Kidney (tissue), 13 donors: ENCODE measurements at regions not wholly inside any gene's neighbourhood (a gene's known extent, or its start where the extent isn't known, plus 50 kb on each side); places are given as distances from the start of the nearest gene placed in this dataset.
A peak's percentile ranks its signal among the peaks of the same experiment; 100 is the strongest.

Experiments
- DNase-seq, 5 donors: peaks; one replicate each; pipeline ENCODE4 v3.0.0-alpha.2; 2013 to 2020
- FAIRE-seq: peaks from 2 replicates; lab custom pipeline; 2012; peaks lifted over from hg19 to GRCh38; lab: Jason Lieb, UNC
- H3K27ac ChIP-seq, 2 donors: one replicate each; pipeline ENCODE4 v1.7.0; 2013; ENCODE audit warnings: low read depth in 2 of 2, low read length in 2 of 2, inconsistent platforms in 1 of 2
- H3K27me3 ChIP-seq: one replicate; pipeline ENCODE4 v1.7.1; 2013; ENCODE audit warnings: low read length, inconsistent platforms; ENCODE audit not compliant: control insufficient read depth, insufficient read depth
- H3K36me3 ChIP-seq, 3 donors: one replicate each; pipeline versions ENCODE4 v1.7.0 to v1.7.1; 2013; ENCODE audit warnings: low read length in 3 of 3, control low read depth in 1 of 3, inconsistent platforms in 1 of 3; ENCODE audit not compliant: insufficient read depth in 3 of 3, control insufficient read depth in 2 of 3
- H3K4me1 ChIP-seq, 3 donors: one replicate each; pipeline versions ENCODE4 v1.7.0 to v1.7.1; 2013; ENCODE audit warnings: low read length in 3 of 3, inconsistent platforms in 1 of 3, low read depth in 1 of 3; ENCODE audit not compliant: control insufficient read depth in 2 of 3, insufficient read depth in 2 of 3
- H3K4me3 ChIP-seq, 3 donors: one replicate each; pipeline versions ENCODE4 v1.7.0 to v1.8.1; 2013; ENCODE audit warnings: low read length in 3 of 3, control low read depth in 1 of 3, inconsistent platforms in 1 of 3
- H3K9ac ChIP-seq, 3 donors: one replicate each; pipeline versions ENCODE4 v1.7.0 to v1.7.1; 2013; ENCODE audit warnings: low read length in 3 of 3, control low read depth in 1 of 3, inconsistent platforms in 1 of 3
- H3K9me3 ChIP-seq, 3 donors: one replicate each; pipeline versions ENCODE4 v1.7.0 to v1.7.1; 2013; ENCODE audit warnings: low read length in 3 of 3, control low read depth in 1 of 3, inconsistent platforms in 1 of 3; ENCODE audit not compliant: control insufficient read depth in 2 of 3, insufficient read depth in 1 of 3
- CTCF ChIP-seq: IDR thresholded peaks from 3 replicates; pipeline ENCODE4 v1.5.1; 2012; ENCODE audit warnings: mild to moderate bottlenecking, moderate library complexity, borderline replicate concordance; ENCODE audit not compliant: insufficient read depth; ENCODE audit errors: extremely low read depth
- intact Hi-C: fragments of 100-400 bp; cut with DNase I; formaldehyde crosslinking; loops from one replicate; pipeline ENCODE4 v1.11.1; 2022
- donor health status: control.
- donor health status: control.
- donor health status: control.
- donor health status: control.
- donor health status: control.
- donor health status: DM: yes; HTN: yes; CAD: no.
- donor health status: Normal renal cell carcinoma (clear cell type).

GRCh38 chr11:45475173-45475572, 189.0 kb upstream of the SYT13 start:
- TF ChIP-seq CTCF = no peak
- intact Hi-C loops = no loop called here
- FAIRE-seq (no peak), DNase-seq (peak in 1 of 5 donors; percentile 9)
- Histone ChIP-seq H3K9me3 (no peaks in the 10 kb centered on the region), H3K36me3 (no peaks in the 10 kb centered on the region), H3K27ac (no peak overlapping the region), H3K4me3 (no peak overlapping the region), H3K9ac (no peak overlapping the region), H3K27me3 (no peaks in the 10 kb centered on the region), H3K4me1 (no peaks in the 10 kb centered on the region)

- Histone ChIP-seq H3K9me3 (no peaks in the 10 kb centered on the region), H3K4me1 (no peaks in the 10 kb centered on the region), H3K9ac (no peak overlapping the region), H3K36me3 (no peaks in the 10 kb centered on the region), H3K27me3 (no peaks in the 10 kb centered on the region), H3K27ac (no peak overlapping the region), H3K4me3 (no peak overlapping the region)
- no peak for TF ChIP-seq CTCF
- FAIRE-seq (no peak), DNase-seq (peak in 3 of 5 donors; percentile 53 to 76 (median 72))
- intact Hi-C loops = no loop called here
Observed at GRCh38 chr11:45473341-45473895, 187.3 kb upstream of the SYT13 start.

- FAIRE-seq = no peak
- no peaks in the 10 kb centered on the region for H3K9me3 ChIP-seq
- no peak for TF ChIP-seq CTCF
- DNase-seq = peak in 2 of 5 donors; percentile 20 to 22
- H3K27me3 ChIP-seq = no peaks in the 10 kb centered on the region
- H3K9ac ChIP-seq = no peak overlapping the region
- no peaks in the 10 kb centered on the region for H3K36me3 ChIP-seq
- intact Hi-C loops = no loop called here
- H3K4me1 ChIP-seq = no peaks in the 10 kb centered on the region
- no peak overlapping the region for H3K27ac ChIP-seq
- no peak overlapping the region for H3K4me3 ChIP-seq
Observed at GRCh38 chr11:45472716-45473317, 186.7 kb upstream of the SYT13 start.
